ENCODE measurements at regions not wholly inside any gene's neighbourhood (a gene's known extent, or its start where the extent isn't known, plus 50 kb on each side); places are given as distances from the start of the nearest gene placed in this dataset.

DNA sequence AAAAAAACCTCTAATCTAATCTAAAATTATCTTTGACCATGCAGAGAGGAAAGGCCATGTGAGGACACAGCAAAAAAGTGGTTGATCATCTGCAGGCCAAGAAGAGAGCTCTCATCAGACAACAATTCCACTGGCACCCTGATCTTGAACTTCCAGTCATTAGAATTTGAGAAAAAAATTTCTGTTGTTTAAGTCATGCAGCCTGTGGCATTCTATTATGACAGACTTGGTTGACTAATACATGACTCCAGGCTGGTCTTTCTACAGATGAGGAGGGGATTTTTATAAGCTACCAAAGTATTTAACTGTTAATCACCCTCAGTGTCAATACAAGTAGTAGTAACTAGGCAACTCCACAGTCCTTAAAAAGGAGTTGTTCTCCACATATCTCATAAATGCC is 358.5 kb upstream of the RGMB start:
- TF ChIP-seq POLR2A (IDR thresholded peaks at IDR 0.05) = no peak
- TF ChIP-seq, protein P1, sequence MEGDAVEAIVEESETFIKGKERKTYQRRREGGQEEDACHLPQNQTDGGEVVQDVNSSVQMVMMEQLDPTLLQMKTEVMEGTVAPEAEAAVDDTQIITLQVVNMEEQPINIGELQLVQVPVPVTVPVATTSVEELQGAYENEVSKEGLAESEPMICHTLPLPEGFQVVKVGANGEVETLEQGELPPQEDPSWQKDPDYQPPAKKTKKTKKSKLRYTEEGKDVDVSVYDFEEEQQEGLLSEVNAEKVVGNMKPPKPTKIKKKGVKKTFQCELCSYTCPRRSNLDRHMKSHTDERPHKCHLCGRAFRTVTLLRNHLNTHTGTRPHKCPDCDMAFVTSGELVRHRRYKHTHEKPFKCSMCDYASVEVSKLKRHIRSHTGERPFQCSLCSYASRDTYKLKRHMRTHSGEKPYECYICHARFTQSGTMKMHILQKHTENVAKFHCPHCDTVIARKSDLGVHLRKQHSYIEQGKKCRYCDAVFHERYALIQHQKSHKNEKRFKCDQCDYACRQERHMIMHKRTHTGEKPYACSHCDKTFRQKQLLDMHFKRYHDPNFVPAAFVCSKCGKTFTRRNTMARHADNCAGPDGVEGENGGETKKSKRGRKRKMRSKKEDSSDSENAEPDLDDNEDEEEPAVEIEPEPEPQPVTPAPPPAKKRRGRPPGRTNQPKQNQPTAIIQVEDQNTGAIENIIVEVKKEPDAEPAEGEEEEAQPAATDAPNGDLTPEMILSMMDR (IDR thresholded peaks at IDR 0.05) = no peak
- Histone ChIP-seq H3K36me3 (no peaks in the 10 kb centered on the region), H3K27me3 (no peaks in the 10 kb centered on the region), H3K9me3 (no peaks in the 10 kb centered on the region), H3K4me1 (no peaks in the 10 kb centered on the region), H3K27ac (no peak overlapping the region), H3K4me3 (replicated peaks in 1 of 3) (no peak overlapping the region)
- DNase-seq = no peak
- intact Hi-C loops (cut with DNase I) = no loop called here

DNA sequence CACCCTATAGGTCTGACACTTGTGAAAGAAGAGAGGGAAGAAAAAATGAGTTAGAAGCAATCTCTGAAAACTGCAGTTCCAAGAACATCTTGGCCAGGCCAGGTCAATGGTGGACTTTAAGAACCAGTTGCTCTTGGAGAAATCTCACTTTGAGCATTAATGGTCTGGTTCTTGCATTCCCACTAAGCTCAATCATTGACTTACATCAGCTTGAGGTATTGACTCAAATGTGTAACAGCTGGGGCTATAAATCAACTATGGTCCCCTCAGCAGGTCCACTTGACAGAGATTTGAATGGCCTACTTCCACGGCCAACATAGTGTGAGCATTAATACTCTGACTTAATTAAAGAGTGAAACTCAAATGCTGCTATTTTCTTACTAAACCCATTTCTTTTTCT is 357.8 kb upstream of the RGMB start:
- Histone ChIP-seq H3K27ac (no peak overlapping the region), H3K27me3 (no peaks in the 10 kb centered on the region), H3K4me1 (no peaks in the 10 kb centered on the region), H3K4me3 (replicated peaks in 1 of 3) (no peak overlapping the region), H3K9me3 (no peaks in the 10 kb centered on the region), H3K36me3 (no peaks in the 10 kb centered on the region)
- TF ChIP-seq, protein P1 (IDR thresholded peaks at IDR 0.05) = no peak
- no peak for TF ChIP-seq POLR2A (IDR thresholded peaks at IDR 0.05)
- 96 to 100% methylated on average over 1 of the region's 1 CpG for WGBS, 2 donors
- no peak for DNase-seq
- intact Hi-C loops (cut with DNase I) = no loop called here

DNA sequence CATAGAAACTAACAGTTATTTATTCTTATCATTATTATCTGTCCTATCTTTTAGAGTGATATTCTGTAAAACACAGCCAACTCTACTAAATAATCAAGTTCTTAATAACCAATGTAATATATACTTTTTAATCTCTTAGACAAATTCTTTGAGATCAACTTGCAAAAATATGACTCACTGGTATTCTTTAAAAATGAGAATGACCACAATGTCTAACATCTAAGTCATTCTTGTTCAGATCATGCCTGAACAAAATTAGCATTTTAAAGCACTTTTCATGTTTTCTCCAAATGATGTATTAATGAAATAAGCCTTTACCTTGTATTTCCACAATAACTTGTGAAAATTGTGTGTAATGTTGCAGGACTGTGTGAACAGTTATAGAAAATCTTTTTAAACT is 356.9 kb upstream of the RGMB start:
- no peak for DNase-seq
- no peak for TF ChIP-seq POLR2A (IDR thresholded peaks at IDR 0.05)
- TF ChIP-seq, protein P1 (IDR thresholded peaks at IDR 0.05) = no peak
- H3K4me3 ChIP-seq (replicated peaks in 1 of 3) = no peak overlapping the region
- H3K9me3 ChIP-seq = no peaks in the 10 kb centered on the region
- intact Hi-C loops (cut with DNase I) = no loop called here
- no peaks in the 10 kb centered on the region for H3K36me3 ChIP-seq
- no peak overlapping the region for H3K27ac ChIP-seq
- H3K4me1 ChIP-seq = no peaks in the 10 kb centered on the region
- H3K27me3 ChIP-seq = no peaks in the 10 kb centered on the region

DNA sequence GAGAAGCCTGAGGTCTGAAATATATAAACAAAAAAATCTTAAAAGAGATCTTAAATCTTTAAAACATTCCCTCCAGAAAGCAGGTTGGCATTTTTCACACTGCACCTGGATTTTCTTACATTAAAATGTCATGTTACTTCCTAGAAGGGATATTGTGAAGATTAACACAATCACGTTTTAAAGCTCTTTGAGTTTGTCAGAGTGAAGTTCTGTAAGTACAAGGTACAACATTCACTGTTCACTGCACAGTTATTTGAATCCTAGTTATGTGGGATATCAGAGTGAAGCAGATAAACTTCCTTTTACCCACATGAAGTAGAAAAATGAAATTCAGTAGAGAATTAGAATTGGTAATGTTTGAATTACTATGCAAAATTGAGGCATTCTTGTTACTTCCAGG is 353.6 kb upstream of the RGMB start:
- no peaks in the 10 kb centered on the region for H3K4me1 ChIP-seq
- no peaks in the 10 kb centered on the region for H3K36me3 ChIP-seq
- H3K27ac ChIP-seq = no peak overlapping the region
- TF ChIP-seq, protein P1 (IDR thresholded peaks at IDR 0.05) = no peak
- no peak for TF ChIP-seq POLR2A (IDR thresholded peaks at IDR 0.05)
- H3K27me3 ChIP-seq = no peaks in the 10 kb centered on the region
- no peaks in the 10 kb centered on the region for H3K9me3 ChIP-seq
- 55 to 65% methylated on average over 1 of the region's 1 CpG for WGBS, 2 donors
- intact Hi-C loops (cut with DNase I) = no loop called here
- no peak for DNase-seq
- no peak overlapping the region for H3K4me3 ChIP-seq (replicated peaks in 1 of 3)

DNA sequence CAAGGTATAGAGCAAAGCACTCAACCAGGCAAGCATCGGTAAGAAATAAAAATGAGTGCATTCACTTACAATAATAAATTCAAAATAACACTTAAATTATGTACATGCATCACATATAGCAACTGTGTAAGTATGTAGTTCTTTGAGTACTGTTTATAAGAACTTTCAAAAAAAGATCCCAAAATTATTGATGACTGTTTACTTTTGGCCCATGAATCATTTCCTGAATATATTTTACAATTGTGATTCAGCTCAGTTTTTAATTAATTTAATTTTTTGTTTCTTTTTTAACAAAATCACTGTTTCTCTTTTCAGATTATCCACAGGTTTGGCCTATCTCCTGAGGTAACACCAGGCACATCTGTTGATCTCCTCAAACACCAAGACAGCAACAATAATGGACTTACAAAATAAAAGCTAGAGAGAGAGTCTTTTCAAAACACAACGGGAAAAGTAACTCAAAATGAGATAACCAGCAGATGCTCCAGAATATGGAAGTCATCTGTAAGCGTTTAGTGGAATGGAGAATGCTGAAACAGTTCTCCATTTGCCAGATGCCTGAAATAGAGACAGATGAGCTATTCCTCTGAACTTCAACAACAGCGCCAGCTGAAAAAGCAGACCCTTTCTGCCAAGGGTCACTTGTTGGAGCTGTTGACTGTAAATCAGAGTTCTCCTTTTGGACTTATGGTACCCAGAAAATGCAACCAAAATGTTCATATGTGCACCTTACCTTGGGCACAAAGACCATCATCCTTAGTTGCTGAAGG is 348.6 kb upstream of the RGMB start:
- Histone ChIP-seq H3K36me3 (no peaks in the 10 kb centered on the region), H3K9me3 (no peaks in the 10 kb centered on the region), H3K4me3 (replicated peaks in 1 of 3) (no peak overlapping the region), H3K27me3 (no peaks in the 10 kb centered on the region), H3K27ac (no peak overlapping the region), H3K4me1 (no peaks in the 10 kb centered on the region)
- TF ChIP-seq POLR2A (IDR thresholded peaks at IDR 0.05) = no peak
- TF ChIP-seq, protein P1 (IDR thresholded peaks at IDR 0.05) = no peak
- no peak for DNase-seq
- WGBS, 2 donors = 74 to 79% methylated on average over 4 of the region's 4 CpGs
- intact Hi-C loops (cut with DNase I) = no loop called here
